Hepatocyte (in vitro differentiated cells): ENCODE measurements at regions not wholly inside any gene's neighbourhood (a gene's known extent, or its start where the extent isn't known, plus 50 kb on each side); places are given as distances from the start of the nearest gene placed in this dataset.

Experiments used
- EZH2phosphoT487 ChIP-seq: fragments of 200-600 bp; sonication (generic); IDR thresholded peaks from one replicate; pipeline ENCODE4 v1.6.1; 2018; ENCODE audit warnings: antibody characterized with exemption, mild to moderate bottlenecking, low read depth, moderate library complexity; ENCODE audit not compliant: unreplicated experiment, severe bottlenecking
- TF ChIP-seq, protein P1 (sequence below): fragments of 200-600 bp; sonication (generic); IDR thresholded peaks from 2 replicates; pipeline ENCODE4 v1.5.1; 2016; ENCODE audit warnings: antibody characterized with exemption, mild to moderate bottlenecking; ENCODE audit not compliant: poor library complexity

- TF ChIP-seq, protein P1, sequence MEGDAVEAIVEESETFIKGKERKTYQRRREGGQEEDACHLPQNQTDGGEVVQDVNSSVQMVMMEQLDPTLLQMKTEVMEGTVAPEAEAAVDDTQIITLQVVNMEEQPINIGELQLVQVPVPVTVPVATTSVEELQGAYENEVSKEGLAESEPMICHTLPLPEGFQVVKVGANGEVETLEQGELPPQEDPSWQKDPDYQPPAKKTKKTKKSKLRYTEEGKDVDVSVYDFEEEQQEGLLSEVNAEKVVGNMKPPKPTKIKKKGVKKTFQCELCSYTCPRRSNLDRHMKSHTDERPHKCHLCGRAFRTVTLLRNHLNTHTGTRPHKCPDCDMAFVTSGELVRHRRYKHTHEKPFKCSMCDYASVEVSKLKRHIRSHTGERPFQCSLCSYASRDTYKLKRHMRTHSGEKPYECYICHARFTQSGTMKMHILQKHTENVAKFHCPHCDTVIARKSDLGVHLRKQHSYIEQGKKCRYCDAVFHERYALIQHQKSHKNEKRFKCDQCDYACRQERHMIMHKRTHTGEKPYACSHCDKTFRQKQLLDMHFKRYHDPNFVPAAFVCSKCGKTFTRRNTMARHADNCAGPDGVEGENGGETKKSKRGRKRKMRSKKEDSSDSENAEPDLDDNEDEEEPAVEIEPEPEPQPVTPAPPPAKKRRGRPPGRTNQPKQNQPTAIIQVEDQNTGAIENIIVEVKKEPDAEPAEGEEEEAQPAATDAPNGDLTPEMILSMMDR = no peak
- no peak for TF ChIP-seq EZH2phosphoT487
These were observed 148.3 kb upstream of the GHR start for GRCh38 chr5:42274913-42275312.
